Kidney epithelial cell (primary cell): ENCODE measurements at regions not wholly inside any gene's neighbourhood (a gene's known extent, or its start where the extent isn't known, plus 50 kb on each side); places are given as distances from the start of the nearest gene placed in this dataset.
"Not testable (repeated sequence)": the region's sequence is repeated elsewhere in the genome, so short reads cannot be mapped to it uniquely, and the experiment has no call there.

Experiments
- DNase-seq: peaks from one replicate; pipeline ENCODE4 v3.0.0-alpha.2; 2010; ENCODE audit warnings: low read depth
- H3K27me3 ChIP-seq: 2 replicates; pipeline ENCODE4 v1.6.0; 2011; ENCODE audit warnings: low read length; ENCODE audit not compliant: control insufficient read depth, insufficient read depth
- H3K36me3 ChIP-seq: 2 replicates; pipeline ENCODE4 v1.5.1; 2011; ENCODE audit warnings: low read length; ENCODE audit not compliant: control insufficient read depth, insufficient read depth
- H3K4me3 ChIP-seq: 2 replicates; pipeline ENCODE4 v1.5.1; 2011; ENCODE audit warnings: low read depth, mild to moderate bottlenecking, control low read depth, low read length
- CTCF ChIP-seq: IDR thresholded peaks from 2 replicates; pipeline ENCODE4 v1.5.1; 2011; ENCODE audit warnings: mild to moderate bottlenecking, moderate library complexity, low read length, control low read depth, inconsistent platforms; ENCODE audit not compliant: insufficient read depth, poor library complexity, severe bottlenecking

DNA sequence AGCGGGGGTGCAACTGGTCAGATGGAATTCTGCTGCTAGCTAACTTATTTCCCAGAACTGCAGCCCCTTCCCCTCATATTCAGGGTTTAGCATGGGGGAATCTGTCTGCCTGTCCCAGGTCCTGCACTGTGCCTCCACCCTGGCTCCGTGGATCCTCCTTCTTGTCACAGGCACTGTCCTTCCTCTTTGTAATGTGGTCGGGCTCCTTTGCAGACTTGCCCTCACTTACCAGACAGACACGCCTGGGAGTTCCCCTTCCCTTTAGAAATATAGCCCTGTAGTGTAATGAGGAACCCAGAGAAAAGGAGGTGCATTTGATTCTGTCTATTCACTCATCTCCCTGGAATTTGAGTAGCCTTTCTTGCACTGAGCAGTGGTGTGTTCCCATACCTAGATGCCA is 108.7 kb downstream of the TRIM43 start:
- Histone ChIP-seq H3K4me3 (no peak overlapping the region), H3K27me3 (no peaks in the 10 kb centered on the region), H3K36me3 (no peaks in the 10 kb centered on the region)
- DNase-seq, result no peak
- no peak for TF ChIP-seq CTCF

DNA sequence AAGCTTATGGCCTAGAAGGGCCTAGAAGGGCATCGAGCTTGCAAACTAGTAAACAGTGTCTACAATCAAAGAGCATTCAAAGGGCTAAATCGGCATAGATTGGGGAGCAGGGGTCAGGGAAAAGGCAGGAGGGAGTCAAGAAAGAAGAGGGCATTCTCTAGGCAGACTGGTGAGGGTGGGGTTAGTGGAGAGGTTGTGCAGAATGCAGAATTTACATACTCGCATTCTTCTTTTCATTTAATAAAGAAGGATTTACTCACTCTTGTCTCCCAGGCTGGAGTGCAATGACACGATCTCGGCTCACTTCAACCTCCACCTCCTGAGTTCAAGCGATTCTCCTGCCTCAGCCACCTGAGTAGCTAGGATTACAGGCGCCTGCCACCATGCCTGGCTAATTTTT is 110.7 kb downstream of the TRIM43 start:
- H3K36me3 ChIP-seq, result no peaks in the 10 kb centered on the region

DNA sequence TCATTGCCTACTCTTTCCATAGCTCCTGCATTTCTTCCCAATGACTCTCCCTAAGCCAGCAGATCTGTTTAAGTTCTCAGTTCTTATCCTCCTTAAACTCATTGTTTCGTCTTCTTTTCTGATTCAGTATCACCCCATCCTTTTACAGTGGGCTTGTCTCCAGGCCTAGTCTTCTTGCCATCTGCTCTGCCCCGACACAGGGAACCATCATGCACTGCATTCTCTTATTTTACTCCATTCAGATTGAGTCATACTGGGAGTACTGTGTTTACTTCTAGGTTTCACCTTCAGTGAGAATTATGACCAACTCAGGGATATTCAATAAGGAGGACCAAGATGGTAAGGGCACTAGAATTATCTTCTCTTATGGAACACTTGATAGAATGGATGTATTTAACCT is 115.4 kb downstream of the TRIM43 start:
- H3K36me3 ChIP-seq, result not testable (repeated sequence)

More for the DNA sequence above, 110.7 kb downstream of the TRIM43 start:
- Histone ChIP-seq H3K27me3 (no peaks in the 10 kb centered on the region), H3K4me3 (no peak overlapping the region)
- DNase-seq, result no peak
- no peak for TF ChIP-seq CTCF

GRCh38 chr2:95707837-95708236 is 116.0 kb downstream of the TRIM43 start:
- no peak for TF ChIP-seq CTCF
- Histone ChIP-seq H3K36me3 (no peaks in the 10 kb centered on the region), H3K4me3 (no peak overlapping the region), H3K27me3 (no peaks in the 10 kb centered on the region)
- DNase-seq, result no peak

More for the DNA sequence above, 115.4 kb downstream of the TRIM43 start:
- DNase-seq, H3K27me3 ChIP-seq, H3K4me3 ChIP-seq: not testable (repeated sequence)

- no peak for TF ChIP-seq CTCF
- Histone ChIP-seq H3K36me3 (no peaks in the 10 kb centered on the region), H3K4me3 (no peak overlapping the region), H3K27me3 (no peaks in the 10 kb centered on the region)
- no peak for DNase-seq
Measured at GRCh38 chr2:95709831-95710230, 118.0 kb downstream of the TRIM43 start.

- H3K36me3 ChIP-seq, H3K27me3 ChIP-seq, H3K4me3 ChIP-seq, DNase-seq: not testable (repeated sequence)
Measured at GRCh38 chr2:95713470-95714177, 121.8 kb downstream of the TRIM43 start.

GRCh38 chr2:95714398-95714797 is 122.6 kb downstream of the TRIM43 start:
- not testable (repeated sequence) for H3K27me3 ChIP-seq, DNase-seq, H3K36me3 ChIP-seq, H3K4me3 ChIP-seq
